ENCODE measurements at regions not wholly inside any gene's neighbourhood (a gene's known extent, or its start where the extent isn't known, plus 50 kb on each side); places are given as distances from the start of the nearest gene placed in this dataset.

GRCh38 chr4:12651876-12652275, 832.3 kb downstream of the RAB28 start:
- TF ChIP-seq CTCF (IDR thresholded peaks at IDR 0.05) (no peak), EP300 (IDR thresholded peaks at IDR 0.05) (no peak), POLR2A (IDR thresholded peaks at IDR 0.05) (no peak), POLR2AphosphoS5 (IDR thresholded peaks at IDR 0.05) (no peak)
- Histone ChIP-seq H3K27ac (no peak overlapping the region), H3K4me3 (no peak overlapping the region), H3K4me1 (no peaks in the 10 kb centered on the region), H3K9me3 (no peaks in the 10 kb centered on the region), H3K36me3 (no peaks in the 10 kb centered on the region), H3K27me3 (no peaks in the 10 kb centered on the region)
- WGBS, 2 donors, result 76 to 80% methylated on average over 3 of the region's 3 CpGs
- DNase-seq, result no peak
- intact Hi-C loops (cut with DNase I), result no loop called here

GRCh38 chr4:12645732-12646131, 838.4 kb downstream of the RAB28 start:
- no peak for DNase-seq
- H3K4me3 ChIP-seq, result no peak overlapping the region
- intact Hi-C loops (cut with DNase I), result no loop called here
- no peaks in the 10 kb centered on the region for H3K9me3 ChIP-seq
- TF ChIP-seq POLR2AphosphoS5 (IDR thresholded peaks at IDR 0.05), result no peak
- TF ChIP-seq POLR2A (IDR thresholded peaks at IDR 0.05), result no peak
- no peak for TF ChIP-seq CTCF (IDR thresholded peaks at IDR 0.05)
- no peak for TF ChIP-seq EP300 (IDR thresholded peaks at IDR 0.05)
- H3K27ac ChIP-seq, result no peak overlapping the region
- no peaks in the 10 kb centered on the region for H3K36me3 ChIP-seq
- no peaks in the 10 kb centered on the region for H3K4me1 ChIP-seq
- H3K27me3 ChIP-seq, result no peaks in the 10 kb centered on the region

GRCh38 chr4:12644261-12644660, 839.9 kb downstream of the RAB28 start:
- Histone ChIP-seq H3K36me3 (no peaks in the 10 kb centered on the region), H3K27me3 (no peaks in the 10 kb centered on the region), H3K4me1 (no peaks in the 10 kb centered on the region), H3K9me3 (no peaks in the 10 kb centered on the region), H3K27ac (no peak overlapping the region), H3K4me3 (no peak overlapping the region)
- 48 to 53% methylated on average over 1 of the region's 1 CpG for WGBS, 2 donors
- DNase-seq, result no peak
- intact Hi-C loops (cut with DNase I), result no loop called here
- TF ChIP-seq POLR2AphosphoS5 (IDR thresholded peaks at IDR 0.05) (no peak), POLR2A (IDR thresholded peaks at IDR 0.05) (no peak), EP300 (IDR thresholded peaks at IDR 0.05) (no peak), CTCF (IDR thresholded peaks at IDR 0.05) (no peak)

- TF ChIP-seq CTCF (IDR thresholded peaks at IDR 0.05) (no peak), POLR2A (IDR thresholded peaks at IDR 0.05) (no peak), POLR2AphosphoS5 (IDR thresholded peaks at IDR 0.05) (no peak), EP300 (IDR thresholded peaks at IDR 0.05) (no peak)
- WGBS, 2 donors, result 36 to 77% methylated on average over 5 of the region's 5 CpGs
These were observed 847.9 kb downstream of the RAB28 start for GRCh38 chr4:12636191-12636590.

GRCh38 chr4:12635629-12636028, 848.5 kb downstream of the RAB28 start:
- DNase-seq, result no peak
- no peaks in the 10 kb centered on the region for H3K27me3 ChIP-seq
- intact Hi-C loops (cut with DNase I), result loop anchor here (10.0 kb wide), 1 partner anchor 591 kb away; no protein-coding TSS in a partner anchor
- no peaks in the 10 kb centered on the region for H3K36me3 ChIP-seq
- no peak overlapping the region for H3K4me3 ChIP-seq
- no peak overlapping the region for H3K27ac ChIP-seq
- TF ChIP-seq POLR2A (IDR thresholded peaks at IDR 0.05), result no peak
- no peak for TF ChIP-seq EP300 (IDR thresholded peaks at IDR 0.05)
- TF ChIP-seq CTCF (IDR thresholded peaks at IDR 0.05), result no peak
- no peak for TF ChIP-seq POLR2AphosphoS5 (IDR thresholded peaks at IDR 0.05)
- no peaks in the 10 kb centered on the region for H3K9me3 ChIP-seq
- WGBS, 2 donors, result 69 to 84% methylated on average over 1 of the region's 1 CpG
- no peaks in the 10 kb centered on the region for H3K4me1 ChIP-seq

More at GRCh38 chr4:12636191-12636590, 847.9 kb downstream of the RAB28 start:
- H3K36me3 ChIP-seq, result no peaks in the 10 kb centered on the region
- no peaks in the 10 kb centered on the region for H3K4me1 ChIP-seq
- no peak for DNase-seq
- H3K27me3 ChIP-seq, result no peaks in the 10 kb centered on the region
- no peak overlapping the region for H3K27ac ChIP-seq
- intact Hi-C loops (cut with DNase I), result loop anchor here (10.0 kb wide), 1 partner anchor 591 kb away; no protein-coding TSS in a partner anchor
- no peaks in the 10 kb centered on the region for H3K9me3 ChIP-seq
- no peak overlapping the region for H3K4me3 ChIP-seq

Data from sigmoid colon (tissue), 6 donors.